IPS-18c (cell line): ENCODE measurements at regions not wholly inside any gene's neighbourhood (a gene's known extent, or its start where the extent isn't known, plus 50 kb on each side); places are given as distances from the start of the nearest gene placed in this dataset.

Experiments used
- H3K4me3 ChIP-seq: 2 replicates; pipeline ENCODE4 v1.7.0; 2013; ENCODE audit warnings: low read depth, mild to moderate bottlenecking, low read length, moderate library complexity; ENCODE audit not compliant: insufficient read depth
- H3K9me3 ChIP-seq: one replicate; pipeline ENCODE4 v1.6.1; 2013; ENCODE audit warnings: mild to moderate bottlenecking, low read length, moderate library complexity; ENCODE audit not compliant: control insufficient read depth, insufficient read depth

DNA sequence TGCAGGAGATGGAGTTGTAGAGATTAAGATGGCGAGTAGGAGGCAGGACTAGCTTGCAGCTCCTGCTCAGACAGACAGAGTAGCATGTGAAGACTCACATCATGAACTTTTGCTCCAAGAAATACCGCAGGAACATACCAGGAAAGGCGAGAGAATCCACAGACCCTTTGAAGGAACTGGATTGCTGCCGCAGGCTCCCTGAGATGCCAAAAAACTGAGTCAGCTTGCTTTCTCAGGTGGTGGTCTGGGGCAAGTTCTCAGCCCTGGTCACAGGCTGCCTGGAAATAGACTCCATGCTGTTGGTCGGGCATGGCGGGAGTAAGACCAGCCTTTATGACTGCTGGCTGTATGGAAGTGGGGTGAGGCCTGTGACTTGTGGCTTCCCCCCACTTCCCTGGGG is 163.6 kb upstream of the NAV3 start:
- peaks cover 2% of the 10 kb centered on the region for H3K9me3 ChIP-seq
- no peak overlapping the region for H3K4me3 ChIP-seq

- Histone ChIP-seq H3K4me3 (no peak overlapping the region), H3K9me3 (no peaks in the 10 kb centered on the region)
Observed at GRCh38 chr12:77648716-77649115, 182.0 kb upstream of the NAV3 start.

DNA sequence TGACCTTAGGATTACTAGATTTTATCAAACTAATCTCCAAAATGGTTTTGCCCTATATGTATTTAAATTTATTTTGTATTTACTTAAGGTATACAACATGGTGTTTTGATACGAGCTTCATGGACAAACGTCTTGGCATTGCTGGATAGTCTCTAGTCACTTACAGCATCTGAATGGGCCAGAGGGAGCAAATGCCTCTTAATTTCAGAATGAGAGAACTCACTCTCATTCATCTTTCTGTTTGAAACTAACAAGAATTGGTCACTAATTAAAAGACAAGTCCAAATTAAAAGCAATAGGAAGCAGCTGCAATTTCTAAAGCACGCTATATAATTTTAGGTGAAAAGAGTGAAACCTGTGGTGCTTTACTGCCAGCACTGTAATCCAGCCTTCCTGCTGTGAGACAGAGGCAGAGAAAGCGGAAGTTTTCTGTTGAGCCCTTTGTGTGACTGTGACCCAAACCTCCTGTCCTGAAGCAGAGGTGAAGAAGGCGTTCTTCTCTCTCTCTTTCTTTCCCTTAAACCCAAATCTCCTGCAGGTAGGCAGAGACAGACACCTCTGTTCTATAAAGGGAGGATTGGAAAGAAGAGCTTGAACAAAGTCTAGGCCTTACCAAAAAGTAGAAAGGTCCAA is 184.6 kb upstream of the NAV3 start:
- H3K9me3 ChIP-seq: no peaks in the 10 kb centered on the region

GRCh38 chr12:77644915-77645605 is 185.6 kb upstream of the NAV3 start:
- no peak overlapping the region for H3K4me3 ChIP-seq
- no peaks in the 10 kb centered on the region for H3K9me3 ChIP-seq

More for the DNA sequence above, 184.6 kb upstream of the NAV3 start:
- H3K4me3 ChIP-seq: no peak overlapping the region

DNA sequence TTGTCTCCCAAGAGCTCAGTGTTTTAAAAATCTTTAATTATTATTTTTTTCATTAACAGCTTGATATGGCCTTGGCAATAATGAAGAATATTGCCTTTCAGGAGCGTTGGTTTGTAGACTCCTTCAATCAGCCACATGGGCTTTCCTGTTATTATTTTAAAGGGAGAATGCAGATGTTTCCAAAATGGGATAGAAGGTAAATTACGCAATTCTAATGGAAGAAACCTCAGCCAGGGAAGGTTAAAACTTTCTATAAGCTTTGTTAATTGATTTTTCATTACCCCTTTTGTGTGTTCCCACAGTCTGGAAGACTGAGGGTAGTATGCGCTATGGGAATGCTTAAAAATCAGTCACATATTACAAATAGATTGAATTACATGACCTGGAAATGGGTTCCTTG is 188.4 kb upstream of the NAV3 start:
- no peak overlapping the region for H3K4me3 ChIP-seq
- no peaks in the 10 kb centered on the region for H3K9me3 ChIP-seq

DNA sequence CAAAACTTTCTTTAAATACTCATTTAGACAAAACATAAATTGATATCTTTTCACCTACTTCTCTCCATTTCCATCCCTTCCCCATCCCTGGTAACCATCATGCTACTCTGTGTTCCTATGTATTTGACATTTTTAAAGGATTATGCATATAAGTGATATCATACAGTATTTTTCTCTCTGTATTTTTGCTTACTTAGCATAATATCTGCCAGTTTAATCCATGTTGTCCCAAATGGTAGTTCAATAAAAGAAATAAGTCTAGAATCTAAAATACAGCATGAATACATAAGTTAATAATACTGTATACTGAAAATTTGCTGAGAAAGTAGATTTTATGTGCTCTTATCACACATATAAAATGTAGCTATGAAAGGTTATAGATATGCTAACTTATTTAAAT is 190.3 kb upstream of the NAV3 start:
- Histone ChIP-seq H3K9me3 (no peaks in the 10 kb centered on the region), H3K4me3 (no peak overlapping the region)

DNA sequence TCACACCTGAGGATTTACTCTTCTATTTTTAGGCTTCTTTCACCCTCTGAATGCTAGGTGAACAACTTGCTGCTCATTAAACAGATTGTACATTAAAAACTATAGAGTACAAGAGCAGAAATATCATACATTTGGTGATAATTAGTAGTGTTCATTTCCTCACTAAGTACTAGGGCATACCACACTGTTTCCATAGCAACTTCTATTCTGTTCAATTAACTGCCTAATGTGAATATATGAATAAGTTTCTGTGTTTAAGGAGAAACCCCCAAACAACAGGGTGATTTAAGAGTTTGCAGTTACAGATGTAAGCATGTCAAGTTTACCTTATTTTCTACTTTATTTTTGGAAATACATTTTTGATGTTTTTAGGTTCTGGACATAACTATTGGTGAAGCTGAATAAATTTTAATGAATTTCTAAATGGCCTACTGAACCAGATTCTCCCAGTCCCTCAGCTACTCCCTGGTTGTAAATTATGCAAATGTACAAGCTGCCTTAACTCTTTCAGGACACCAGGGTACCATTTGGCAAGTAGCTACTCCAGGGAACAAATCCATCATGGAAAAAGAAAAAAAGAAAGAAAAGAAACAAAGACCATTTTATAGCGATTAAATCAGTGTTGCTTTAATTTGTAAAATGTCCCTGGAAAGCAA is 199.8 kb upstream of the NAV3 start:
- Histone ChIP-seq H3K4me3 (no peak overlapping the region), H3K9me3 (no peaks in the 10 kb centered on the region)

DNA sequence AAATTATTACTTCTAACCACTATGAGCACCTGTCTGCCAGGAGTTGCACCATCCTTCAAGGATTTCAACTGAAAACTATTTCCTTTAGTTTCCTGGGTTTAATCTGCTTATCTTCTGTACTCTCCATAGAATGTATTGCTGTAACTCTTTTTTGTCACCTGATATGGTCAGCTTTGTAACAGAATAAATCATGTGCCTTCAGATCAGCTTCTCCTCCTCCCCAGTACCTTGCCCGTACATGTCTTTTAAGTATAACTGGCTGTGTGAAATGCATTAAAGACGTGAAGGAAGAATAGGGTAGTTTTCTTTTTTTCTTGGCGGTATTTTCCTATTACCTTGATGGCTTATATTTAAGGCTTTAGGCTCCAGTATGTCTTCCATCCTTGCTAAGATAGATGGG is 200.3 kb upstream of the NAV3 start:
- no peak overlapping the region for H3K4me3 ChIP-seq

GRCh38 chr12:77629141-77629540 is 201.6 kb upstream of the NAV3 start:
- no peak overlapping the region for H3K4me3 ChIP-seq
- H3K9me3 ChIP-seq: no peaks in the 10 kb centered on the region

More for the DNA sequence above, 200.3 kb upstream of the NAV3 start:
- no peaks in the 10 kb centered on the region for H3K9me3 ChIP-seq

- Histone ChIP-seq H3K9me3 (no peaks in the 10 kb centered on the region), H3K4me3 (no peak overlapping the region)
Observed at GRCh38 chr12:77625441-77625840, 205.3 kb upstream of the NAV3 start.

GRCh38 chr12:77619425-77619824 is 211.3 kb upstream of the NAV3 start:
- H3K9me3 ChIP-seq: no peaks in the 10 kb centered on the region
- no peak overlapping the region for H3K4me3 ChIP-seq

DNA sequence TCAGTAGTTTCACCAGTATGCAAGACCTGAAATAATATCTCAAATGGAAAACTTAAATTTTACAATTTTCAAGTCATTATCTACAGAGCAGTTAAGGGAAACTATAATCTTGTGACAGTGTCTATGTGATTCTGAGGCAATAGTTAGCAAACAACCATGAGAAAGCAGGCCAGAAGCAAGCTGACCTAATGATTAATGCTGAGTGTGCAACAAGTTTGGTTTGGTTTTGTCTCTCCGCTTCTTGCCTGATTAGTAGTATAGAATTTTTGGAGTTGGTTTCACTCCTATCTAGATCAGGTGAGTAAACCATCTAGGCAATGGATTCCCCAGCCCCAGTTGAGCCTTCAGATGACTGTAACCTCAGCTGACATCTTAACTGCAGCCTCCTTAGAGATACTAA is 212.9 kb upstream of the NAV3 start:
- Histone ChIP-seq H3K9me3 (no peaks in the 10 kb centered on the region), H3K4me3 (no peak overlapping the region)

- no peak overlapping the region for H3K4me3 ChIP-seq
- H3K9me3 ChIP-seq: no peaks in the 10 kb centered on the region
Observed at GRCh38 chr12:77615332-77615731, 215.4 kb upstream of the NAV3 start.

GRCh38 chr12:77613411-77613810 is 217.3 kb upstream of the NAV3 start:
- H3K9me3 ChIP-seq: no peaks in the 10 kb centered on the region
- no peak overlapping the region for H3K4me3 ChIP-seq

GRCh38 chr12:77610446-77610845 is 220.2 kb upstream of the NAV3 start:
- H3K9me3 ChIP-seq: no peaks in the 10 kb centered on the region

GRCh38 chr12:77609016-77609415 is 221.7 kb upstream of the NAV3 start:
- no peak overlapping the region for H3K4me3 ChIP-seq
- H3K9me3 ChIP-seq: no peaks in the 10 kb centered on the region

More at GRCh38 chr12:77610446-77610845, 220.2 kb upstream of the NAV3 start:
- H3K4me3 ChIP-seq: no peak overlapping the region

DNA sequence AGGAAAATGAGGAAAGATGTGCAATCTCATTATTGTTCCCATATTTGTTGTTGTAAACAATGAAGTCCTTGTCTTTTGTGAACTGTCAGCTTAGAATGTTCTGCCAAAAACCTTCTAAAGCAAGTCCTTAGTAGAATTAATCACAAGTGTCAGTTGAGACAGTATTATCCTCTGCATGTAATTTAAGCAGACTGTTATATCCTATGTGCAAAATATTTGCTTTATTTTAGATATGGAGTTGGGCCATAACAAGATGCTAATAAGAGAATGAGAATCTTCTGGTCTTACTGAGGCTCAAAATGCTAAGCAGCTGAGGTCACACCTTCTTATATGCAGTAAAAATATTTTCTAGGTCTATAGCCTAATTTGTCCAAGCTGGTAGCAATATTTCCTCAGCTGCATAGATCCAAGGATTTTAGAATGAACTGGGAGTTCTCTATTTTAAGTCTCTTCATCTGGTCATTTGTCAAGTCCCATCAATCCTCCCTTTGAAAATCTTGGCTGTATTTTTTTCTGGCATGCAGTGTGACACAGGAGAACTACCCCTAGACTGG is 222.3 kb upstream of the NAV3 start:
- Histone ChIP-seq H3K9me3 (no peaks in the 10 kb centered on the region), H3K4me3 (no peak overlapping the region)

DNA sequence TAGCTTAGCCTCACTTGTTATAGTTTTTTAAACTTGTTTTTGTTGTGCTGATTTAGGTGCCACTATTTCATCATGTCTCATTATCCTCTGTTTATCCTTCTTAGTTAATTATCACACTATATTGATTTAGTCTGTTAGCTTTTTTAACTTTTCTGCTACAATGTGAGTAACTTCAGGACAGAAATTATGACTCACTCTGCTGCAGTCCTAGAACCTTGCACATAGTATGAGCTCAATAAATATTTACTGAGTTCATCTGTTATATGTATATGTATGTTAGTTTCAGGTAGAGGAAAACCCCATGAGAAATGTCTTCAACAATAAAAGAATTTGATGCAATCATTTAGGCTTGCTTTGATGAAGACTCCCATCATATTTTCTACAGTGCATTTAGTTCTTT is 224.3 kb upstream of the NAV3 start:
- Histone ChIP-seq H3K9me3 (no peaks in the 10 kb centered on the region), H3K4me3 (no peak overlapping the region)
